GM19467 (cell line): ENCODE measurements at regions not wholly inside any gene's neighbourhood (a gene's known extent, or its start where the extent isn't known, plus 50 kb on each side); places are given as distances from the start of the nearest gene placed in this dataset.

Experiments used
- ATAC-seq: cut with Tn5 transposase; IDR thresholded peaks from one replicate; pipeline ENCODE4 v1.9.1; 2021; ENCODE audit warnings: mild to moderate bottlenecking, moderate library complexity; ENCODE audit not compliant: unreplicated experiment

- ATAC-seq, result no peak
These were observed 1906.0 kb upstream of the PIK3C3 start for GRCh38 chr18:40048886-40049650.

DNA sequence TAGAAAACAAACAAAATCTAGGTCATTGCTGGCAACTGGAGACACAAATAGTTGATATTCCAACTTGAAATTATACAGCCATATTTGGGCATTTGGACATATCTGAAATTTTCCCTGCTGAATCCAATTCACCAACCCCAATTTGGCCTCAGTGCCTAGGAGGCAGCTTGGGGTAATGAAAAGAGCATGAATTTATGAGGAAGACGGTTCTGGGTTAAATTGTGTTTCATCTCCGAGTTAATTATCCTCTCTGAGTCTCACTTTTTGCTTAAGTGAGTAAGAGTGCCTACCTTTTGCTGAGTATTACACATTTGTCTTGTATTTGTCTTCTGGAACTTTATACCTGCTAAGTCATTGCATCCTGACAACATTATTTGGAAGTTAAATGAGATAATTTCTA, 1906.8 kb upstream of the PIK3C3 start:
- ATAC-seq, result no peak

GRCh38 chr18:40046596-40046995, 1908.4 kb upstream of the PIK3C3 start:
- ATAC-seq, result no peak

DNA sequence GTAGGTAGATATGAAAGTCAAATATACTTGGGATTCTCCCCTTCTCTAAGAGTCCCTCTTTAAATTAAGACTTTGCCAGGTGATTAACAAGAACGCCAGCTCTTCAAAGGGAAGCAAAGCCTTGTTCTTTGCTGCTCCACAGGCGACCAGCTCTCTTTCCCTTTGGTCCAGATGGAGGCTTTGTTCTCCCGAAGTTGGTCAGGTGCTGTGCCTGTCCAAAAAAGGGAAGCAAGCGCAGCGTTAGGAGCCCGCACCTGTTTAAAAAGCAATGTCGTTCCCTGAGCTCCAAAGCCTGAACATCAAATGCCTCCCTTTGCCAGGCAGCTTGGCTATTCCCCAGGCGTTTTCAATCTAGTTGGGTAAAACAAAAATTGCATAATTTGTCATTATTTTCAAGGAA, 1913.1 kb upstream of the PIK3C3 start:
- no peak for ATAC-seq

- ATAC-seq, result no peak
These were observed 1914.5 kb upstream of the PIK3C3 start for GRCh38 chr18:40040574-40040973.

GRCh38 chr18:40037356-40037755, 1917.7 kb upstream of the PIK3C3 start:
- no peak for ATAC-seq

DNA sequence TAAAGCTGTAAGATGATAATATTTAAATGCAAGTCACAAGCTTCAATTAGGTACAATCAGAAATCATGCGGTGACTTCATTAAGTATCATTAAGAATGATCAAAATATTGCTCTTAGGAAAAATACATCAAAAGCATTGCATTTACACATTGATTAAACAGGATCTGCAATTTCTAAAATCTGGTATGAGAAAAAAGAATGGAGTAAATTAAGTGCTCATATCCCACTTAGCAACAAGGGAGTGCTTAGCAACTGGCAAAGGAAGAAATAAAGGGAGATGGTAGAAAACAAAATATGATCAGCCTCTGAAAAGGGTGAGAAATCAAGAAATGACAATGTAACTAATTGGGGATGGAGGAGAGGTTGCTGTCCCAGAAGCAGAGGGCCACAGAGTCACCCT, 1918.2 kb upstream of the PIK3C3 start:
- no peak for ATAC-seq

DNA sequence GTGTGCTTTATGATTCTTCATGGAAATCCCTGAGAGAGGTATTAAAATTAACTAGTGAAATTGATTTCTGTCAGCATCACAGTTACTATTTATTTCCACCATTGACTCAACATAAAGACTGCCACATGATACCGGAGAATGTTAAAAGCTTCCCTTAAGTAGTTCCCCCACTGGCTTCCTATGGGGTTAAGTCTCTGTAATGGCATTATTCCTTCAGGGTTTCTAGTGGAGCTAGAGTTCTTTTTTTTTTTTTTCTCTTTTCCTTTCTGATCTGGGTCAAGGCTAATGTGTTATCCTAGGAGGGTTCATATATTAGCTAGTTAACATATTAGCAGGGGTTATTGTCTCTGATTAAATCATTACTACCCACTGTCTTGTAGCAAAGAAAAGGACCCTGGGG, 1919.1 kb upstream of the PIK3C3 start:
- ATAC-seq, result no peak

DNA sequence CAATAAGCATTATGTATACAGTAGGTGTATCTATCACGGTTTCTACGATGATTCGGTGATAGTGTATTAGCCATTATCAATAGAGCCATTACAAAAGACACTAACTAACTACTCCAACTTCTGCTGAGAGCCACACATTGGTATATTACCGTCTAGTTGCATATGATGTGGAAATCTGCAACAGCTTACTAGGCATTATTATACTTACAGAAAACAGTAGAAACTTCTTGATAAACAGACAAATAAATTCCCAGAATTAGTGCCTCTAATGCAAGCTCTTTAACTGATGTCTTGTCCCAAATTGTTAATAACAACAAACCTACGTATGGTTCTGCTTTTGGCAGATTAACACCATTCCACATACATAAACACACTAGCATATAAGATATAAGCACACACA, 1923.0 kb upstream of the PIK3C3 start:
- ATAC-seq, result no peak

DNA sequence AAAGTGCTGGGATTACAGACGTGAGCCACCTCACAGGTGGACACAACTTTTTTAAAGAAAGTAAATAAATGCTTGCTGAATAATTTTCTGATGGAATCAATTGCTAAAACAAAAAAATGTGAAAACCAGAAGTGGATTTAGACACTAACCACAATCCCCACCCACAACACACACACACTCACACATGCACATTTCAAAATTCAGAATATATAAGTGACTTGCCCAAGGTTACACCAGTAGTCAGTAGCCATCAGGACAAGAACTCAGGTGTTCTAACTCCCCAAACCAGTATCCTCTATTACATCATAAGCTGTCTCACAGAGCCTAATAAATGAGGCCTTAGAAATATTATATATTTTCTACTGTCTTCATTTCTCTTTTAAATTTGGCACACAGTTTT, 1923.6 kb upstream of the PIK3C3 start:
- ATAC-seq, result no peak

- no peak for ATAC-seq
These were observed 1935.1 kb upstream of the PIK3C3 start for GRCh38 chr18:40019797-40020392.

- ATAC-seq, result no peak
These were observed 1936.8 kb upstream of the PIK3C3 start for GRCh38 chr18:40018266-40018665.

GRCh38 chr18:40017021-40017420, 1938.0 kb upstream of the PIK3C3 start:
- no peak for ATAC-seq

- ATAC-seq, result no peak
These were observed 1938.6 kb upstream of the PIK3C3 start for GRCh38 chr18:40016405-40016804.

DNA sequence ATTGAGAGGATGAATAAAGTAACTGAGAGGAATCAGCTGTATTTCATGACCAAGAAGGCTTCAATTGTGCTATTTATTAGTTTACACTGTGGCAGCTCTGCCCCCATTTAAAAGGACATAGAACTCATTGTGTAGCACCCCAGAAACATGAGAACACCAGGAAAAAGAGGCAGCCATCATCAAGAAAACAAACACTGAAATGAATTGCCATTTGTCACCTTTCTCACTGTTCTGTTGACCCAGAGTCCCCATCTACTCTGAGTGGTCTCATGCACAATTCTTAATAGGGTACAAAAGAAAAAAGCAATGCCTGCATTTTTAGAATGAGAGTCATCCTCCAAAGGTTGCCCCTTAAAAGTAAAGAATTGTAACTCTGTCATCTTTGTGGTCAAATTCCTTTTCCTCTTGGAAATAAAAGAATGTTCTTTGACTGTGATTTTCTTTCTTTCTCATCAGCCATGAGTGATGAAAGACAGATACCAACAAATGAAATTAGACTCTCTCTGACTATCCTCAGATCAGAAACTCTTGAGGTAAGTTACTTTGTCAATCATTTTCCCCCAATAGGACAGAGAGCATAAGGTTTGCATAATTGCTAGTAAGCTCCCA, 1941.9 kb upstream of the PIK3C3 start:
- no peak for ATAC-seq

DNA sequence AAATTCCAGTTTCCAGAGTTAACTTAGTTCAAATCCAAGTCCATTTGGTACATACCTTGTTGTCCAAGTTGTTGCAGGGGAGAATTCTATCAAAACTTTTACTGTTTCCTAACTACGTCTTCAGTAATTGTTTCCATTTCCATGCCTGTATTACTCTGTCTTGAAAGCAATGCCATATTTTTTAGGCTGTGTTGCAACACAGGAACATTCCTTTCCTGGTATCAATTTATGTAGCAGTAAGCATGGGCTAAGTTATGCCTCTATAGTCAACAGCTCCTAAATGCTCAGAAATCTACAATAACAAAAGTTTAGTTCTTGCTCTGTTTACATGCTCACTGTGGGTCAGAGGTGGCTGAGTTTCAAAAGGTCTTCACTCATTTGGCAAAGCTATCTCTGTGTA, 1943.8 kb upstream of the PIK3C3 start:
- ATAC-seq, result no peak

DNA sequence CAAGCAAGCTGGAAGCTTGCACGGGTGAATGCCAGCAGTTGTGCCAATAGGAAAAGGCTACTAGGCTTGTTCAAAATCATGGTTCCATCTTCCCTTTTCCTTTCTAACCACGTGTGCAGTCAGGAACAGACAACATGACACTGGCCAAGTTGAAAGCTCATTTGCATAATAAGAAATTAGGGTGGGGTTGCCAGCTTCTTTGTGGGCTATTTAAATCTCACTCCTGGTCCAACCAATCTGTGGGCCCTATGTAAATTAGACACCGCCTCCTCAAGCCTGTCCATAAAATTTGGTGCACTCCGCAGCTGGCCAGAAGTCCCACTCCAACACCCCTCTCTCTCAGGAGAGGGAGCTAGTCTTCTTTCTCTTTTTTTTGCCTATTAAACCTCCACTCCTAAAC, 1948.4 kb upstream of the PIK3C3 start:
- no peak for ATAC-seq

DNA sequence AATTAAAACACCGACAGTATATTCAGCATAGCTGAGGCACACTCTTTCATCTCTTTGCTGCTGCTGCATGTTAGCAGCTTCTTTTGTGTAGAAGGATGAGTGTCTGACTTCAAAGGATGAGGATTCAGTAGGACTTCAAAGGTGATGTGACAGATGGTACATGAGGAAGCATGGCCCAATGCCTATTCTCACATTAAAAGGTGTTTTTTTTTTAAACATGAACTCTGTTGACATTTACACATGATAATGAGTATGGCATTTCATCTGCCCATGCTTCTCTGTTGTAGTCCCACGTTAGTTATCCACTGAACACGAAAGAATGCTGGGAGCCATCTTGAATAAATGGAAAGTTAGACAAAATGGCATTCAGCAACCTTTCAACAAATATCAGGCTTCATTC, 1950.8 kb upstream of the PIK3C3 start:
- no peak for ATAC-seq

DNA sequence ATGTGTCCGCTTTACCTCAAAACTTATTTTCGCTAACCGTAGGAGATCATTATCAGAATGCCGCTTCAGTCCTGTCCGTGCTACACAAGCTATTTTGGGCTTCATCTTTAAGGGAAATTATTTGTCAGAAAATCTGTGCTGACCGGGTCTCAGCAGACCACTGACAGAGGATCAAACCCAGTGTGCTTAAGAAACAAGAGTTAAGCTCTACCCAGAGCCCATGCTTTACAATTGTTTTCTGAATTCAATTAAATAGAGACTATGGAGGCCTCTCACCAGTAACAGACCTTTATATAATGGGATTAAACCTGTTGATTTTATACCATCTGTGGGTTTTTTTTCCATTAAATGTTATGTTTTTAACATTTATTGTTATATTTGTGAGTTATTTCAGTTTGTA, 1956.7 kb upstream of the PIK3C3 start:
- ATAC-seq, result no peak

DNA sequence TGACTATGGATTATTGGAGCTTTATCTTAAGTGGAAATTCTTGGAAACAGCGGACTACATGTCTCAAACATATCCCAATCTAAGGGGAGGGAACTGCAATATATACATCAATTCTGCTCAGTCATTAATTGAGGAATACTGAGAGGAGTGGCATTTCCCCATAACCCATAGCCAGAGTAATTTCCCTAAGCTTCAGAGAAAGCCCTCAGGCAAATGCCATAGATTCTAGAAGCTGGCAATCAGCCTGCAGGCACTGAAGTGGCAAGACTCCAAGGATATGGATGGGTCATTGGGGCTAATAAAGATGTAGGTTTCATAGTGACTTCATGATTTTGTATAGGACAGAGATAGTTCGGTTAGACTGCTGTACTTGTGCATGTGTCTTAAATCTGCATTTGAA, 1960.5 kb upstream of the PIK3C3 start:
- no peak for ATAC-seq

DNA sequence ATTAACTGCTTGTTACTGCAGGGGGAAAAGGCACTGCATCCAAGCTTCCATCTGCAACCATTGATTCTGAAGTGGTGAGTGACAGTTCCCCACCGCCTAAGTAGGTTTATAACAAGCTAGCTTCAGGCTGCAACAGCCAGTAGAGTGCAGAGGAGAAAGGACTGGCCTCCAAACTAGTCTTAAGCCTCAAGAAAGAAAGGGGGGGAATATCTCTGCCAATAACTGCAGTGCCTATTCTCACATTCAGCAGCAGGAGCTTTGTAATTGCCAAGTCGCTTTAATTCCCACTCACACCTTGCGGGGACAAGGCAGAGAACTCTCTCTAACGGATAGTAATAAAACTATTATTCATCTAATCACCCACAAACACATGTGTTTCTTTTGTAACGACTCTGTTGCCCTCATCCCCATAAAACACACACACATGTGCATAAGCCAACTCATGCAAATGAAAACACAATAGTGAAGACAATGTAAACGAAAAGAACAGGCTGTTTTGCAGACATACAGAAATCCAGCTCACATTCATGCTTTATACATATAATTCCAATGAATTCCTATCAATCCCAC, 1963.3 kb upstream of the PIK3C3 start:
- ATAC-seq, result no peak

GRCh38 chr18:39990540-39990939, 1964.5 kb upstream of the PIK3C3 start:
- ATAC-seq, result no peak
